IMR-90 (cell line): ENCODE measurements at regions not wholly inside any gene's neighbourhood (a gene's known extent, or its start where the extent isn't known, plus 50 kb on each side); places are given as distances from the start of the nearest gene placed in this dataset.

Experiments used
- ATAC-seq: fragments of 200-7000 bp; cut with Tn5 transposase; 2 replicates; pipeline ENCODE4 v1.9.1; 2020; ENCODE audit warnings: low read depth, mild to moderate bottlenecking, moderate library complexity
- BruUV-seq: library from RNA; stranded (reverse); fragments of 400-500 nt; replicated peaks from 2 replicates; lab custom pipeline; 2021; lab: Mats Ljungman, UMichigan
- CTCF ChIA-PET: fragments of 300-600 bp; formaldehyde crosslinking; extraction: SDS; loops from one replicate; lab custom pipeline; 2021; ENCODE audit warnings: antibody characterized with exemption; lab: Yijun Ruan, JAX
- POLR2A ChIA-PET: fragments of 300-600 bp; sonication (Branson Sonifier 250); formaldehyde crosslinking; loops from one replicate; lab custom pipeline; 2022; ENCODE audit warnings: antibody characterized with exemption; ENCODE audit not compliant: unreplicated experiment; lab: Charles Lee
- DNase-seq: peaks from one replicate; pipeline ENCODE4 v3.0.0; 2013
- H2AFZ ChIP-seq: replicated peaks from 2 replicates; pipeline ENCODE3; 2013; ENCODE audit warnings: low read length, mild to moderate bottlenecking; ENCODE audit not compliant: poor library complexity
- H2AK5ac ChIP-seq: 2 replicates; pipeline ENCODE4 v1.6.1; 2013; ENCODE audit warnings: low read depth, low read length, inconsistent platforms
- H2AK9ac ChIP-seq: replicated peaks from 2 replicates; pipeline ENCODE3; 2013; ENCODE audit warnings: mild to moderate bottlenecking, low read depth, low read length, moderate library complexity; ENCODE audit not compliant: poor library complexity
- H2BK120ac ChIP-seq: 2 replicates; pipeline ENCODE4 v1.6.1; 2013; ENCODE audit warnings: low read depth, low read length, inconsistent platforms
- H2BK15ac ChIP-seq: 3 replicates; pipeline ENCODE4 v1.6.1; 2013; ENCODE audit warnings: low read depth, low read length, inconsistent platforms
- H2BK20ac ChIP-seq: 2 replicates; pipeline ENCODE4 v1.6.1; 2013; ENCODE audit warnings: low read depth, mild to moderate bottlenecking, inconsistent platforms, low read length, moderate library complexity
- H2BK5ac ChIP-seq: 2 replicates; pipeline ENCODE4 v1.6.1; 2013; ENCODE audit warnings: mild to moderate bottlenecking, low read depth, low read length, inconsistent platforms; ENCODE audit not compliant: poor library complexity, severe bottlenecking
- H3K14ac ChIP-seq: replicated peaks from 2 replicates; pipeline ENCODE4 v1.6.1; 2013; ENCODE audit warnings: low read depth, low read length, inconsistent platforms
- H3K18ac ChIP-seq: 2 replicates; pipeline ENCODE4 v1.6.1; 2013; ENCODE audit warnings: low read depth, low read length, control low read depth
- H3K23ac ChIP-seq: 2 replicates; pipeline ENCODE4 v1.6.1; 2013; ENCODE audit warnings: low read depth, low read length, inconsistent platforms
- H3K27ac ChIP-seq: 2 replicates; pipeline ENCODE4 v1.5.1; 2013; ENCODE audit warnings: mild to moderate bottlenecking, control low read depth, low read length; ENCODE audit not compliant: insufficient read depth
- H3K27me3 ChIP-seq: 2 replicates; pipeline ENCODE4 v1.6.1; 2013; ENCODE audit warnings: low read length; ENCODE audit not compliant: control insufficient read depth, insufficient read depth
- H3K36me3 ChIP-seq: 2 replicates; pipeline ENCODE4 v1.6.1; 2013; ENCODE audit warnings: low read length, mixed read lengths; ENCODE audit not compliant: control insufficient read depth, insufficient read depth
- H3K4ac ChIP-seq: 2 replicates; pipeline ENCODE4 v1.6.1; 2013; ENCODE audit warnings: low read depth, low read length, inconsistent platforms
- H3K4me1 ChIP-seq: 2 replicates; pipeline ENCODE4 v1.6.1; 2013; ENCODE audit warnings: low read length, mixed read lengths; ENCODE audit not compliant: control insufficient read depth, insufficient read depth
- H3K4me2 ChIP-seq: 2 replicates; pipeline ENCODE4 v1.6.1; 2013; ENCODE audit warnings: low read depth, mild to moderate bottlenecking, control low read depth, low read length, moderate library complexity
- H3K4me3 ChIP-seq: 2 replicates; pipeline ENCODE4 v1.5.1; 2013; ENCODE audit warnings: low read depth, mild to moderate bottlenecking, control low read depth, low read length, moderate library complexity; ENCODE audit not compliant: insufficient read depth
- H3K56ac ChIP-seq: 2 replicates; pipeline ENCODE4 v1.6.1; 2013; ENCODE audit warnings: low read length, inconsistent platforms; ENCODE audit not compliant: insufficient read depth; ENCODE audit errors: extremely low read depth
- H3K79me1 ChIP-seq, 2 experiments: 2 replicates each; pipeline ENCODE4 v1.6.1; 2013; ENCODE audit warnings: low read length in 2 of 2, inconsistent platforms in 1 of 2, low read depth in 1 of 2
- H3K9ac ChIP-seq: 2 replicates; pipeline ENCODE4 v1.6.1; 2013; ENCODE audit warnings: low read depth, low read length, control low read depth
- H3K9me1 ChIP-seq: 2 replicates; pipeline ENCODE4 v1.6.1; 2013; ENCODE audit warnings: low read length, inconsistent platforms; ENCODE audit not compliant: insufficient read depth
- H3K9me3 ChIP-seq: 2 replicates; pipeline ENCODE4 v1.6.1; 2013; ENCODE audit warnings: low read length; ENCODE audit not compliant: control insufficient read depth, insufficient read depth
- H4K20me1 ChIP-seq: 2 replicates; pipeline ENCODE4 v1.6.1; 2013; ENCODE audit warnings: low read length, inconsistent platforms; ENCODE audit not compliant: insufficient read depth
- H4K5ac ChIP-seq: 2 replicates; pipeline ENCODE4 v1.6.1; 2013; ENCODE audit warnings: mild to moderate bottlenecking, low read depth, low read length, control low read depth
- H4K8ac ChIP-seq, 2 experiments: 2 replicates each; pipeline ENCODE4 v1.6.1; 2013; ENCODE audit warnings: low read depth in 2 of 2, low read length in 2 of 2, control low read depth in 1 of 2, inconsistent platforms in 1 of 2
- H4K91ac ChIP-seq: 2 replicates; pipeline ENCODE4 v1.6.1; 2013; ENCODE audit warnings: low read depth, low read length, inconsistent platforms; ENCODE audit not compliant: insufficient read depth
- BHLHE40 ChIP-seq: fragments of 150-350 bp; IDR thresholded peaks from 2 replicates; pipeline ENCODE4 v1.6.1; 2016; ENCODE audit warnings: mild to moderate bottlenecking, low read depth, low read length
- CEBPB ChIP-seq: IDR thresholded peaks from 2 replicates; pipeline ENCODE4 v1.6.1; 2012; ENCODE audit warnings: low read depth, low read length, improper control_type of control experiment
- ELK1 ChIP-seq: fragments of 150-350 bp; IDR thresholded peaks from 2 replicates; pipeline ENCODE4 v1.6.1; 2016; ENCODE audit warnings: low read depth, mild to moderate bottlenecking, low read length, moderate library complexity, borderline replicate concordance
- MAZ ChIP-seq: IDR thresholded peaks from 2 replicates; pipeline ENCODE4 v1.6.1; 2012; ENCODE audit warnings: low read depth, mild to moderate bottlenecking, low read length, improper control_type of control experiment, moderate library complexity, borderline replicate concordance
- MXI1 ChIP-seq: IDR thresholded peaks from 2 replicates; pipeline ENCODE4 v1.6.1; 2012; ENCODE audit warnings: low read depth, mild to moderate bottlenecking, low read length, moderate library complexity, borderline replicate concordance
- NFE2L2 ChIP-seq: fragments of 150-350 bp; IDR thresholded peaks from 2 replicates; pipeline ENCODE4 v1.6.1; 2016; ENCODE audit warnings: low read depth, mild to moderate bottlenecking, low read length
- POLR2A ChIP-seq: IDR thresholded peaks from 2 replicates; pipeline ENCODE4 v1.6.1; 2012; ENCODE audit warnings: mild to moderate bottlenecking, low read depth, low read length
- RCOR1 ChIP-seq: IDR thresholded peaks from 2 replicates; pipeline ENCODE4 v1.6.1; 2012; ENCODE audit warnings: mild to moderate bottlenecking, low read length, improper control_type of control experiment; ENCODE audit not compliant: insufficient replicate concordance
- RFX5 ChIP-seq: IDR thresholded peaks from 2 replicates; pipeline ENCODE4 v1.8.0; 2012; ENCODE audit warnings: low read depth, mild to moderate bottlenecking, low read length, moderate library complexity
- WGBS, 2 experiments: methylation state at CpG; one replicate each; pipeline versions ENCODE4 v1.1.5 to v1.1.7; 2013; ENCODE audit warnings: missing lambda C conversion rate in 2 of 2; ENCODE audit not compliant: insufficient read length in 1 of 2; ENCODE audit errors: extremely low coverage in 2 of 2; 5-methylcytosine and 5-hydroxymethylcytosine counted together
- dilution Hi-C: fragments of 300-500 bp; cut with HindIII; formaldehyde crosslinking; loops from one replicate; pipeline ENCODE4 v1.14.3; 2018; ENCODE audit warnings: low sequenced_read_pairs; ENCODE audit not compliant: unreplicated experiment
- in situ Hi-C: fragments of 300-500 bp; cut with MboI; formaldehyde crosslinking; loops from 3 replicates; pipeline ENCODE4 v1.14.3; 2019; ENCODE audit warnings: low sequenced_read_pairs, inconsistent platforms, mixed read lengths
- intact Hi-C: fragments of 100-400 bp; cut with micrococcal nuclease; formaldehyde crosslinking; loops from 2 replicates; pipeline ENCODE4 v1.10.0; 2022
- TF ChIP-seq, protein P1 (sequence below): fragments of 150-350 bp; IDR thresholded peaks from 2 replicates; pipeline ENCODE4 v1.6.1; 2017; ENCODE audit warnings: mild to moderate bottlenecking, antibody characterized with exemption, low read length, low read depth
- TF ChIP-seq, protein P2 (sequence below): conservative IDR thresholded peaks from 2 replicates; pipeline ENCODE4 v1.5.1; 2012; ENCODE audit warnings: mild to moderate bottlenecking, low read depth, low read length, improper control_type of control experiment

GRCh38 chr13:44757671-44758070 lies 181.5 kb upstream of the TSC22D1 start (continued):
- no peak for TF ChIP-seq CEBPB
- no peak for TF ChIP-seq BHLHE40
- no peak for TF ChIP-seq MAZ
- TF ChIP-seq, protein P1, sequence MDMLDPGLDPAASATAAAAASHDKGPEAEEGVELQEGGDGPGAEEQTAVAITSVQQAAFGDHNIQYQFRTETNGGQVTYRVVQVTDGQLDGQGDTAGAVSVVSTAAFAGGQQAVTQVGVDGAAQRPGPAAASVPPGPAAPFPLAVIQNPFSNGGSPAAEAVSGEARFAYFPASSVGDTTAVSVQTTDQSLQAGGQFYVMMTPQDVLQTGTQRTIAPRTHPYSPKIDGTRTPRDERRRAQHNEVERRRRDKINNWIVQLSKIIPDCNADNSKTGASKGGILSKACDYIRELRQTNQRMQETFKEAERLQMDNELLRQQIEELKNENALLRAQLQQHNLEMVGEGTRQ, result no peak
- TF ChIP-seq RFX5, result no peak

- peak overlapping the region; percentile 60 for H3K14ac ChIP-seq
- in situ Hi-C loops (no loop called here), dilution Hi-C loops (no loop called here), intact Hi-C loops (loop anchor here (2.0 kb wide), 1 partner anchor 16 kb away; no protein-coding TSS in a partner anchor)
- H4K8ac ChIP-seq, result peak overlapping the region in 1 of 2 experiments; percentile 36; a peak in 1 of 4 replicates
- H2BK20ac ChIP-seq, result peak overlapping the region; percentile 59
- no CpG with 5 or more reads among the region's 4 CpGs for WGBS, 2 experiments
- H2AK9ac ChIP-seq, result no peak overlapping the region
- ATAC-seq (no peak), DNase-seq (no peak)
- H3K79me1 ChIP-seq, result no peaks in the 10 kb centered on the region
- H4K20me1 ChIP-seq, result no peaks in the 10 kb centered on the region
- CTCF ChIA-PET, result interaction anchor here (0.6 to 1.5 kb wide), 2 partner anchors 30 to 402 kb away, joined by 3 read pairs; no protein-coding TSS in a partner anchor
- peak overlapping the region; percentile 8; the same call in 1 of the 2 replicates for H3K23ac ChIP-seq
- peak overlapping the region; percentile 53; the same call in 1 of the 2 replicates for H3K18ac ChIP-seq
- H3K27ac ChIP-seq, result no peak overlapping the region
- peaks cover 14% of the 10 kb centered on the region for H3K9me1 ChIP-seq
- H2AFZ ChIP-seq, result no peak overlapping the region
- H3K36me3 ChIP-seq, result no peaks in the 10 kb centered on the region
- peak overlapping the region; percentile 61; the same call in 1 of the 2 replicates for H2BK120ac ChIP-seq
- no peaks in the 10 kb centered on the region for H3K9me3 ChIP-seq
- no peak overlapping the region for H3K9ac ChIP-seq
- no peak overlapping the region for H4K5ac ChIP-seq
- H3K4me2 ChIP-seq, result peak overlapping the region; percentile 35; the same call in 1 of the 2 replicates
- no peak overlapping the region for H2BK15ac ChIP-seq
- H2AK5ac ChIP-seq, result peak overlapping the region; percentile 69; the same call in 1 of the 2 replicates
- H3K56ac ChIP-seq, result no peak overlapping the region
- H2BK5ac ChIP-seq, result peak overlapping the region; percentile 38
- H3K4me3 ChIP-seq, result no peak overlapping the region
- H3K27me3 ChIP-seq, result no peaks in the 10 kb centered on the region
- peak overlapping the region; percentile 22; the same call in 1 of the 2 replicates for H3K4ac ChIP-seq
- no TSS peak for BruUV-seq
- POLR2A ChIA-PET, result interaction anchor here (0.5 kb wide), 1 partner anchor 420 kb away, joined by 3 read pairs; no protein-coding TSS in a partner anchor
- peaks cover 12% of the 10 kb centered on the region for H3K4me1 ChIP-seq
- no peak overlapping the region for H4K91ac ChIP-seq
- TF ChIP-seq NFE2L2 (no peak), RCOR1 (no peak), RFX5 (no peak), CEBPB (no peak), POLR2A (no peak), MXI1 (no peak), ELK1 (no peak)
- TF ChIP-seq, protein P1, result no peak
- TF ChIP-seq, protein P2, sequence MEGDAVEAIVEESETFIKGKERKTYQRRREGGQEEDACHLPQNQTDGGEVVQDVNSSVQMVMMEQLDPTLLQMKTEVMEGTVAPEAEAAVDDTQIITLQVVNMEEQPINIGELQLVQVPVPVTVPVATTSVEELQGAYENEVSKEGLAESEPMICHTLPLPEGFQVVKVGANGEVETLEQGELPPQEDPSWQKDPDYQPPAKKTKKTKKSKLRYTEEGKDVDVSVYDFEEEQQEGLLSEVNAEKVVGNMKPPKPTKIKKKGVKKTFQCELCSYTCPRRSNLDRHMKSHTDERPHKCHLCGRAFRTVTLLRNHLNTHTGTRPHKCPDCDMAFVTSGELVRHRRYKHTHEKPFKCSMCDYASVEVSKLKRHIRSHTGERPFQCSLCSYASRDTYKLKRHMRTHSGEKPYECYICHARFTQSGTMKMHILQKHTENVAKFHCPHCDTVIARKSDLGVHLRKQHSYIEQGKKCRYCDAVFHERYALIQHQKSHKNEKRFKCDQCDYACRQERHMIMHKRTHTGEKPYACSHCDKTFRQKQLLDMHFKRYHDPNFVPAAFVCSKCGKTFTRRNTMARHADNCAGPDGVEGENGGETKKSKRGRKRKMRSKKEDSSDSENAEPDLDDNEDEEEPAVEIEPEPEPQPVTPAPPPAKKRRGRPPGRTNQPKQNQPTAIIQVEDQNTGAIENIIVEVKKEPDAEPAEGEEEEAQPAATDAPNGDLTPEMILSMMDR, result no peak
Observed at GRCh38 chr13:44756276-44756810, 180.2 kb upstream of the TSC22D1 start.
